ENCODE measurements at regions not wholly inside any gene's neighbourhood (a gene's known extent, or its start where the extent isn't known, plus 50 kb on each side); places are given as distances from the start of the nearest gene placed in this dataset.

- WGBS, result no CpG with 5 or more reads among the region's 2 CpGs
- Histone ChIP-seq H3K27ac (ENCODE audit: low read length, poor library complexity, severe bottlenecking) (no peak overlapping the region), H4K91ac (ENCODE audit: low read length) (no peak overlapping the region)
Measured at GRCh38 chr21:31489726-31490125, 145.7 kb upstream of the TIAM1 start.

GRCh38 chr21:31489014-31489413 is 145.0 kb upstream of the TIAM1 start:
- no peak overlapping the region for H3K4me2 ChIP-seq (ENCODE audit: low read length, poor library complexity, severe bottlenecking)
- no peak overlapping the region for H2AFZ ChIP-seq (ENCODE audit: low read depth, low read length)
- peaks cover 0 to 17% of the 10 kb centered on the region in 2 experiments for H3K27me3 ChIP-seq (ENCODE audit: control insufficient read depth in 1 of 2, insufficient read depth in 1 of 2, low read length in 2 of 2)
- no peak overlapping the region for H2BK120ac ChIP-seq (ENCODE audit: low read depth, low read length)
- H3K9me3 ChIP-seq (ENCODE audit: control insufficient read depth, low read length), result peaks cover 17% of the 10 kb centered on the region
- no peak overlapping the region for H3K4ac ChIP-seq (ENCODE audit: low read depth in 1 of 2, low read length in 2 of 2)
- no peak overlapping the region for H2AK5ac ChIP-seq (ENCODE audit: low read length, severe bottlenecking)
- H4K8ac ChIP-seq (ENCODE audit: low read length), result no peak overlapping the region
- DNase-seq, result no peak
- H3K27ac ChIP-seq (ENCODE audit: low read length, poor library complexity, severe bottlenecking), result no peak overlapping the region
- H2BK12ac ChIP-seq (ENCODE audit: low read length in 2 of 2), result no peak overlapping the region
- H3K4me3 ChIP-seq (ENCODE audit: insufficient read depth in 1 of 2, low read depth in 1 of 2, low read length in 2 of 2), result no peak overlapping the region
- no peak overlapping the region for H3K9ac ChIP-seq (ENCODE audit: low read length)
- no peaks in the 10 kb centered on the region for H3K36me3 ChIP-seq (ENCODE audit: control insufficient read depth in 1 of 2, insufficient read depth in 2 of 2, low read depth in 1 of 2, low read length in 2 of 2)
- H3K18ac ChIP-seq (ENCODE audit: low read depth in 1 of 2, low read length in 2 of 2), result no peak overlapping the region
- no peak overlapping the region for H2BK15ac ChIP-seq (ENCODE audit: low read depth, poor library complexity, severe bottlenecking)
- H3K79me1 ChIP-seq (replicated peaks; ENCODE audit: low read length, poor library complexity, severe bottlenecking), result peaks cover 2% of the 10 kb centered on the region
- WGBS, result 94% methylated on average over 6 of the region's 6 CpGs
- H3K14ac ChIP-seq (ENCODE audit: low read length in 2 of 2), result no peak overlapping the region
- H4K91ac ChIP-seq (ENCODE audit: low read length), result no peak overlapping the region
- no peaks in the 10 kb centered on the region for H3K4me1 ChIP-seq (ENCODE audit: control insufficient read depth, insufficient read depth, low read depth, low read length)
- H3K23ac ChIP-seq (ENCODE audit: low read length in 2 of 2), result no peak overlapping the region
- H2BK5ac ChIP-seq (ENCODE audit: low read depth, low read length, poor library complexity, severe bottlenecking), result no peak overlapping the region

More at GRCh38 chr21:31489726-31490125, 145.7 kb upstream of the TIAM1 start:
- Histone ChIP-seq H3K4me2 (ENCODE audit: low read length, poor library complexity, severe bottlenecking) (no peak overlapping the region), H3K27me3 (ENCODE audit: control insufficient read depth in 1 of 2, insufficient read depth in 1 of 2, low read length in 2 of 2) (peaks cover 0 to 20% of the 10 kb centered on the region in 2 experiments), H3K9ac (ENCODE audit: low read length) (no peak overlapping the region), H2AK5ac (ENCODE audit: low read length, severe bottlenecking) (no peak overlapping the region), H2BK15ac (ENCODE audit: low read depth, poor library complexity, severe bottlenecking) (no peak overlapping the region), H2BK120ac (ENCODE audit: low read depth, low read length) (no peak overlapping the region), H2AFZ (ENCODE audit: low read depth, low read length) (no peak overlapping the region), H3K36me3 (ENCODE audit: control insufficient read depth in 1 of 2, insufficient read depth in 2 of 2, low read depth in 1 of 2, low read length in 2 of 2) (no peaks in the 10 kb centered on the region), H3K18ac (ENCODE audit: low read depth in 1 of 2, low read length in 2 of 2) (no peak overlapping the region), H3K79me1 (replicated peaks; ENCODE audit: low read length, poor library complexity, severe bottlenecking) (peaks cover 2% of the 10 kb centered on the region), H3K23ac (ENCODE audit: low read length in 2 of 2) (no peak overlapping the region), H3K9me3 (ENCODE audit: control insufficient read depth, low read length) (peaks cover 13% of the 10 kb centered on the region), H3K4me1 (ENCODE audit: control insufficient read depth, insufficient read depth, low read depth, low read length) (no peaks in the 10 kb centered on the region), H3K4ac (ENCODE audit: low read depth in 1 of 2, low read length in 2 of 2) (no peak overlapping the region), H2BK12ac (ENCODE audit: low read length in 2 of 2) (no peak overlapping the region), H3K4me3 (ENCODE audit: insufficient read depth in 1 of 2, low read depth in 1 of 2, low read length in 2 of 2) (no peak overlapping the region), H2BK5ac (ENCODE audit: low read depth, low read length, poor library complexity, severe bottlenecking) (no peak overlapping the region), H3K14ac (ENCODE audit: low read length in 2 of 2) (no peak overlapping the region), H4K8ac (ENCODE audit: low read length) (no peak overlapping the region)
- DNase-seq, result no peak

- no peak overlapping the region for H2AFZ ChIP-seq (ENCODE audit: low read depth, low read length)
- H3K9ac ChIP-seq (ENCODE audit: low read length), result no peak overlapping the region
- no peaks in the 10 kb centered on the region for H3K4me1 ChIP-seq (ENCODE audit: control insufficient read depth, insufficient read depth, low read depth, low read length)
- peaks cover 18% of the 10 kb centered on the region for H3K9me3 ChIP-seq (ENCODE audit: control insufficient read depth, low read length)
- no peak overlapping the region for H3K23ac ChIP-seq (ENCODE audit: low read length in 2 of 2)
- no peak overlapping the region for H4K8ac ChIP-seq (ENCODE audit: low read length)
- no peaks in the 10 kb centered on the region for H3K36me3 ChIP-seq (ENCODE audit: control insufficient read depth in 1 of 2, insufficient read depth in 2 of 2, low read depth in 1 of 2, low read length in 2 of 2)
- 92% methylated on average over 4 of the region's 5 CpGs for WGBS
- H2AK5ac ChIP-seq (ENCODE audit: low read length, severe bottlenecking), result no peak overlapping the region
- H3K4ac ChIP-seq (ENCODE audit: low read depth in 1 of 2, low read length in 2 of 2), result no peak overlapping the region
- H3K79me1 ChIP-seq (replicated peaks; ENCODE audit: low read length, poor library complexity, severe bottlenecking), result peaks cover 7% of the 10 kb centered on the region
- H3K14ac ChIP-seq (ENCODE audit: low read length in 2 of 2), result no peak overlapping the region
- no peak overlapping the region for H2BK120ac ChIP-seq (ENCODE audit: low read depth, low read length)
- H3K4me2 ChIP-seq (ENCODE audit: low read length, poor library complexity, severe bottlenecking), result no peak overlapping the region
- H3K4me3 ChIP-seq (ENCODE audit: insufficient read depth in 1 of 2, low read depth in 1 of 2, low read length in 2 of 2), result no peak overlapping the region
- no peak overlapping the region for H2BK12ac ChIP-seq (ENCODE audit: low read length in 2 of 2)
- H3K27me3 ChIP-seq (ENCODE audit: control insufficient read depth in 1 of 2, insufficient read depth in 1 of 2, low read length in 2 of 2), result peaks cover 0 to 7% of the 10 kb centered on the region in 2 experiments
- H3K27ac ChIP-seq (ENCODE audit: low read length, poor library complexity, severe bottlenecking), result no peak overlapping the region
- DNase-seq, result no peak
- no peak overlapping the region for H4K91ac ChIP-seq (ENCODE audit: low read length)
- H2BK5ac ChIP-seq (ENCODE audit: low read depth, low read length, poor library complexity, severe bottlenecking), result no peak overlapping the region
- H2BK15ac ChIP-seq (ENCODE audit: low read depth, poor library complexity, severe bottlenecking), result no peak overlapping the region
- H3K18ac ChIP-seq (ENCODE audit: low read depth in 1 of 2, low read length in 2 of 2), result no peak overlapping the region
Measured at GRCh38 chr21:31484219-31484618, 140.2 kb upstream of the TIAM1 start.

GRCh38 chr21:31483146-31483545 is 139.1 kb upstream of the TIAM1 start:
- no peak overlapping the region for H2AFZ ChIP-seq (ENCODE audit: low read depth, low read length)
- H3K4me3 ChIP-seq (ENCODE audit: insufficient read depth in 1 of 2, low read depth in 1 of 2, low read length in 2 of 2), result no peak overlapping the region
- H3K27me3 ChIP-seq (ENCODE audit: control insufficient read depth in 1 of 2, insufficient read depth in 1 of 2, low read length in 2 of 2), result peaks cover 0 to 11% of the 10 kb centered on the region in 2 experiments
- no peak overlapping the region for H3K23ac ChIP-seq (ENCODE audit: low read length in 2 of 2)
- H3K4me2 ChIP-seq (ENCODE audit: low read length, poor library complexity, severe bottlenecking), result no peak overlapping the region
- no peak overlapping the region for H3K9ac ChIP-seq (ENCODE audit: low read length)
- no peak overlapping the region for H4K91ac ChIP-seq (ENCODE audit: low read length)
- peaks cover 18% of the 10 kb centered on the region for H3K9me3 ChIP-seq (ENCODE audit: control insufficient read depth, low read length)
- no peak overlapping the region for H4K8ac ChIP-seq (ENCODE audit: low read length)
- H2AK5ac ChIP-seq (ENCODE audit: low read length, severe bottlenecking), result no peak overlapping the region
- peaks cover 7% of the 10 kb centered on the region for H3K79me1 ChIP-seq (replicated peaks; ENCODE audit: low read length, poor library complexity, severe bottlenecking)
- H3K14ac ChIP-seq (ENCODE audit: low read length in 2 of 2), result no peak overlapping the region
- H2BK5ac ChIP-seq (ENCODE audit: low read depth, low read length, poor library complexity, severe bottlenecking), result no peak overlapping the region
- no peaks in the 10 kb centered on the region for H3K4me1 ChIP-seq (ENCODE audit: control insufficient read depth, insufficient read depth, low read depth, low read length)
- H2BK12ac ChIP-seq (ENCODE audit: low read length in 2 of 2), result no peak overlapping the region
- H3K18ac ChIP-seq (ENCODE audit: low read depth in 1 of 2, low read length in 2 of 2), result no peak overlapping the region
- DNase-seq, result no peak
- H3K36me3 ChIP-seq (ENCODE audit: control insufficient read depth in 1 of 2, insufficient read depth in 2 of 2, low read depth in 1 of 2, low read length in 2 of 2), result no peaks in the 10 kb centered on the region
- H3K4ac ChIP-seq (ENCODE audit: low read depth in 1 of 2, low read length in 2 of 2), result no peak overlapping the region
- WGBS, result 100% methylated on average over 4 of the region's 4 CpGs
- H2BK15ac ChIP-seq (ENCODE audit: low read depth, poor library complexity, severe bottlenecking), result no peak overlapping the region
- H3K27ac ChIP-seq (ENCODE audit: low read length, poor library complexity, severe bottlenecking), result no peak overlapping the region
- H2BK120ac ChIP-seq (ENCODE audit: low read depth, low read length), result no peak overlapping the region

Data from mesenchymal stem cell (in vitro differentiated cells and primary cell).